Thoracic aorta (tissue), 2 donors: ENCODE measurements at regions not wholly inside any gene's neighbourhood (a gene's known extent, or its start where the extent isn't known, plus 50 kb on each side); places are given as distances from the start of the nearest gene placed in this dataset.

ENCODE experiments used
- ATAC-seq: fragments of 150-250 bp; one replicate; pipeline ENCODE4 v1.8.0; 2017; ENCODE audit warnings: low read depth; ENCODE audit not compliant: insufficient number of reproducible peaks, low FRiP score
- DNase-seq: peaks from one replicate; pipeline ENCODE4 v3.0.0-alpha.2; 2020; ENCODE audit warnings: low spot score
- H3K27ac ChIP-seq, 2 donors: fragments of 200-600 bp; sonication (generic); 1 replicate in 1 of 2; 2 replicates in 1 of 2; pipeline ENCODE4 v1.5.1; 2016; ENCODE audit warnings: mild to moderate bottlenecking in 2 of 2, moderate library complexity in 2 of 2
- H3K27me3 ChIP-seq: fragments of 200-600 bp; sonication (generic); replicated peaks from 2 replicates; pipeline ENCODE4 v1.6.0; 2016; ENCODE audit warnings: mild to moderate bottlenecking; ENCODE audit not compliant: insufficient read depth
- H3K36me3 ChIP-seq: fragments of 200-600 bp; sonication (generic); one replicate; pipeline ENCODE4 v1.5.1; 2016
- H3K4me1 ChIP-seq, 2 donors: fragments of 200-600 bp; sonication (generic); 1 replicate in 1 of 2; 2 replicates in 1 of 2; pipeline versions ENCODE4 v1.5.1 to v1.6.0; 2016; ENCODE audit warnings: low read depth in 2 of 2, mild to moderate bottlenecking in 1 of 2; ENCODE audit not compliant: control insufficient read depth in 1 of 2
- H3K4me3 ChIP-seq: fragments of 200-600 bp; sonication (generic); 2 replicates; pipeline ENCODE4 v1.5.1; 2016; ENCODE audit warnings: mild to moderate bottlenecking
- H3K9me3 ChIP-seq: fragments of 200-600 bp; sonication (generic); 2 replicates; pipeline ENCODE4 v1.5.1; 2016
- CTCF ChIP-seq: fragments of 200-600 bp; sonication (generic); IDR thresholded peaks from one replicate; pipeline ENCODE4 v1.5.1; 2019; ENCODE audit warnings: antibody characterized with exemption

- ATAC-seq (no peak), DNase-seq (no peak)
- Histone ChIP-seq H3K4me1 (no peaks in the 10 kb centered on the region), H3K9me3 (no peaks in the 10 kb centered on the region), H3K36me3 (no peaks in the 10 kb centered on the region), H3K27ac (no peak overlapping the region), H3K27me3 (no peaks in the 10 kb centered on the region), H3K4me3 (no peak overlapping the region)
- no peak for TF ChIP-seq CTCF
These were observed 620.2 kb downstream of the ANKRD7 start for GRCh38 chr7:118844748-118845147.

GRCh38 chr7:118845791-118846190 is 621.3 kb downstream of the ANKRD7 start:
- no peak for ATAC-seq
- Histone ChIP-seq H3K4me3 (no peak overlapping the region), H3K27ac (no peak overlapping the region), H3K4me1 (no peaks in the 10 kb centered on the region), H3K9me3 (no peaks in the 10 kb centered on the region), H3K36me3 (no peaks in the 10 kb centered on the region), H3K27me3 (no peaks in the 10 kb centered on the region)
- DNase-seq, result no peak
- TF ChIP-seq CTCF, result no peak

GRCh38 chr7:118846977-118847376 is 622.5 kb downstream of the ANKRD7 start:
- DNase-seq (no peak), ATAC-seq (no peak)

GRCh38 chr7:118855290-118855689 is 630.8 kb downstream of the ANKRD7 start:
- no peak overlapping the region for H3K27ac ChIP-seq
- H3K4me1 ChIP-seq, result no peaks in the 10 kb centered on the region
- DNase-seq, result no peak
- TF ChIP-seq CTCF, result no peak
- H3K9me3 ChIP-seq, result no peaks in the 10 kb centered on the region
- no peak for ATAC-seq
- no peaks in the 10 kb centered on the region for H3K36me3 ChIP-seq
- H3K4me3 ChIP-seq, result no peak overlapping the region
- no peaks in the 10 kb centered on the region for H3K27me3 ChIP-seq

More at GRCh38 chr7:118846977-118847376, 622.5 kb downstream of the ANKRD7 start:
- TF ChIP-seq CTCF, result no peak
- Histone ChIP-seq H3K27ac (no peak overlapping the region), H3K27me3 (no peaks in the 10 kb centered on the region), H3K4me3 (no peak overlapping the region), H3K4me1 (no peaks in the 10 kb centered on the region), H3K9me3 (no peaks in the 10 kb centered on the region), H3K36me3 (no peaks in the 10 kb centered on the region)

GRCh38 chr7:118858651-118859149 is 634.2 kb downstream of the ANKRD7 start:
- no peak for TF ChIP-seq CTCF
- ATAC-seq (no peak), DNase-seq (no peak)
- H3K9me3 ChIP-seq, result no peaks in the 10 kb centered on the region
- H3K27me3 ChIP-seq, result no peaks in the 10 kb centered on the region
- no peaks in the 10 kb centered on the region for H3K36me3 ChIP-seq
- no peak overlapping the region for H3K27ac ChIP-seq
- no peaks in the 10 kb centered on the region for H3K4me1 ChIP-seq
- no peak overlapping the region for H3K4me3 ChIP-seq
